ENCODE measurements at regions not wholly inside any gene's neighbourhood (a gene's known extent, or its start where the extent isn't known, plus 50 kb on each side); places are given as distances from the start of the nearest gene placed in this dataset.
"Not testable (repeated sequence)": the region's sequence is repeated elsewhere in the genome, so short reads cannot be mapped to it uniquely, and the experiment has no call there.

- DNase-seq (ENCODE audit: low spot score) = no peak
Observed at GRCh38 chr4:171348090-171348489, 465.1 kb upstream of the GALNTL6 start.

GRCh38 chr4:171342646-171343045, 470.6 kb upstream of the GALNTL6 start:
- no peak for DNase-seq (ENCODE audit: low spot score)

GRCh38 chr4:171340258-171340657, 472.9 kb upstream of the GALNTL6 start:
- DNase-seq (ENCODE audit: low spot score) = peak; percentile 13

GRCh38 chr4:171334549-171334948, 478.7 kb upstream of the GALNTL6 start:
- DNase-seq (ENCODE audit: low spot score) = no peak

GRCh38 chr4:171308661-171309060, 504.5 kb upstream of the GALNTL6 start:
- no peak for DNase-seq (ENCODE audit: low spot score)

- DNase-seq (ENCODE audit: low spot score) = not testable (repeated sequence)
Observed at GRCh38 chr4:171298048-171298718, 515.0 kb upstream of the GALNTL6 start.

GRCh38 chr4:171288816-171289432, 524.3 kb upstream of the GALNTL6 start:
- DNase-seq (ENCODE audit: low spot score) = no peak

- DNase-seq (ENCODE audit: low spot score) = no peak
Observed at GRCh38 chr4:171281359-171281758, 531.8 kb upstream of the GALNTL6 start.

GRCh38 chr4:171279131-171279530, 534.1 kb upstream of the GALNTL6 start:
- no peak for DNase-seq (ENCODE audit: low spot score)

GRCh38 chr4:171266671-171267070, 546.5 kb upstream of the GALNTL6 start:
- DNase-seq (ENCODE audit: low spot score) = no peak

GRCh38 chr4:171265190-171265818, 547.9 kb upstream of the GALNTL6 start:
- DNase-seq (ENCODE audit: low spot score) = no peak

- no peak for DNase-seq (ENCODE audit: low spot score)
Observed at GRCh38 chr4:171256223-171256622, 557.0 kb upstream of the GALNTL6 start.

- no peak for DNase-seq (ENCODE audit: low spot score)
Observed at GRCh38 chr4:171246948-171247347, 566.3 kb upstream of the GALNTL6 start.

- no peak for DNase-seq (ENCODE audit: low spot score)
Observed at GRCh38 chr4:171242831-171243230, 570.4 kb upstream of the GALNTL6 start.

GRCh38 chr4:171239196-171239595, 574.0 kb upstream of the GALNTL6 start:
- DNase-seq (ENCODE audit: low spot score) = no peak

GRCh38 chr4:171235521-171235920, 577.7 kb upstream of the GALNTL6 start:
- DNase-seq (ENCODE audit: low spot score) = no peak

- not testable (repeated sequence) for DNase-seq (ENCODE audit: low spot score)
Observed at GRCh38 chr4:171229354-171229753, 583.9 kb upstream of the GALNTL6 start.

- no peak for DNase-seq (ENCODE audit: low spot score)
Observed at GRCh38 chr4:171221181-171221580, 592.0 kb upstream of the GALNTL6 start.

- DNase-seq (ENCODE audit: low spot score) = peak; percentile 32
Observed at GRCh38 chr4:171203425-171203824, 609.8 kb upstream of the GALNTL6 start.

GRCh38 chr4:171202908-171203307, 610.3 kb upstream of the GALNTL6 start:
- no peak for DNase-seq (ENCODE audit: low spot score)

- DNase-seq (ENCODE audit: low spot score) = no peak
Observed at GRCh38 chr4:171186700-171187099, 626.5 kb upstream of the GALNTL6 start.

- DNase-seq (ENCODE audit: low spot score) = no peak
Observed at GRCh38 chr4:171181090-171181489, 632.1 kb upstream of the GALNTL6 start.

GRCh38 chr4:171170671-171171070, 642.5 kb upstream of the GALNTL6 start:
- no peak for DNase-seq (ENCODE audit: low spot score)

All from COLO829 (cell line).